IPS-15b (cell line): ENCODE measurements at regions not wholly inside any gene's neighbourhood (a gene's known extent, or its start where the extent isn't known, plus 50 kb on each side); places are given as distances from the start of the nearest gene placed in this dataset.

Experiments used
- H3K27me3 ChIP-seq: one replicate; pipeline ENCODE4 v1.6.1; 2013; ENCODE audit warnings: low read length; ENCODE audit not compliant: control insufficient read depth, insufficient read depth
- H3K36me3 ChIP-seq: one replicate; pipeline ENCODE4 v1.6.1; 2013; ENCODE audit warnings: low read length; ENCODE audit not compliant: control insufficient read depth, insufficient read depth
- H3K4me1 ChIP-seq: one replicate; pipeline ENCODE4 v1.6.1; 2013; ENCODE audit warnings: mild to moderate bottlenecking, low read length; ENCODE audit not compliant: control insufficient read depth, insufficient read depth
- H3K4me3 ChIP-seq: one replicate; pipeline ENCODE4 v1.5.1; 2013; ENCODE audit warnings: low read depth, low read length
- H3K9ac ChIP-seq: one replicate; pipeline ENCODE4 v1.6.1; 2013; ENCODE audit warnings: low read depth, mild to moderate bottlenecking, low read length
- H3K9me3 ChIP-seq: one replicate; pipeline ENCODE4 v1.6.1; 2013; ENCODE audit warnings: mild to moderate bottlenecking, low read length; ENCODE audit not compliant: control insufficient read depth, insufficient read depth

- H3K4me3 ChIP-seq = no peak overlapping the region
- H3K9ac ChIP-seq = peak overlapping the region; percentile 8
- H3K36me3 ChIP-seq = no peaks in the 10 kb centered on the region
- H3K4me1 ChIP-seq = peaks cover 3% of the 10 kb centered on the region
- no peaks in the 10 kb centered on the region for H3K9me3 ChIP-seq
- no peaks in the 10 kb centered on the region for H3K27me3 ChIP-seq
Observed at GRCh38 chr18:78074400-78075020, 824.9 kb downstream of the GALR1 start.

GRCh38 chr18:78080081-78080480 is 830.4 kb downstream of the GALR1 start:
- Histone ChIP-seq H3K36me3 (no peaks in the 10 kb centered on the region), H3K9me3 (no peaks in the 10 kb centered on the region), H3K4me1 (no peaks in the 10 kb centered on the region), H3K4me3 (no peak overlapping the region), H3K27me3 (no peaks in the 10 kb centered on the region), H3K9ac (no peak overlapping the region)

DNA sequence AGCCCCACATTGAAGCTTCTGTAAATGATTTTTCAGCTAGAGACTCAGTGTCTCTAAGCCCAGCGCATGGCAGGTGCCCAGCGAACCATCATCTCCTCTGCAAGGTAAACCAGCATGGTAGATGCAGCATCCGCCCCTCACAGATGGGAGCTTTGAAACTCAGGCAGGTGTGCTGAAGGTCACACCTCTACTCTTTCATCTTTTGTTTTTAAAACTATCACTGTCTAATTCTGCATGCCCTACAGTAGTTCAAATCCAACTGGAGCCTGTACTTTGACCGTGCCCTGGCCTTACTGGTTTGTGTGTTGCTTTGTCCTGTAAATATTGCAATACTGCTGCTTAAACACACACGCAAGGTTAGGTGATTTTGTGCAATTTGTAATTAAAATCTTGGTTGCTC is 831.1 kb downstream of the GALR1 start:
- Histone ChIP-seq H3K4me3 (no peak overlapping the region), H3K27me3 (no peaks in the 10 kb centered on the region), H3K9ac (no peak overlapping the region), H3K9me3 (no peaks in the 10 kb centered on the region), H3K36me3 (no peaks in the 10 kb centered on the region), H3K4me1 (no peaks in the 10 kb centered on the region)

- H3K4me1 ChIP-seq = no peaks in the 10 kb centered on the region
- H3K36me3 ChIP-seq = no peaks in the 10 kb centered on the region
- no peaks in the 10 kb centered on the region for H3K9me3 ChIP-seq
- H3K9ac ChIP-seq = no peak overlapping the region
- no peaks in the 10 kb centered on the region for H3K27me3 ChIP-seq
- no peak overlapping the region for H3K4me3 ChIP-seq
Observed at GRCh38 chr18:78082816-78083215, 833.2 kb downstream of the GALR1 start.

DNA sequence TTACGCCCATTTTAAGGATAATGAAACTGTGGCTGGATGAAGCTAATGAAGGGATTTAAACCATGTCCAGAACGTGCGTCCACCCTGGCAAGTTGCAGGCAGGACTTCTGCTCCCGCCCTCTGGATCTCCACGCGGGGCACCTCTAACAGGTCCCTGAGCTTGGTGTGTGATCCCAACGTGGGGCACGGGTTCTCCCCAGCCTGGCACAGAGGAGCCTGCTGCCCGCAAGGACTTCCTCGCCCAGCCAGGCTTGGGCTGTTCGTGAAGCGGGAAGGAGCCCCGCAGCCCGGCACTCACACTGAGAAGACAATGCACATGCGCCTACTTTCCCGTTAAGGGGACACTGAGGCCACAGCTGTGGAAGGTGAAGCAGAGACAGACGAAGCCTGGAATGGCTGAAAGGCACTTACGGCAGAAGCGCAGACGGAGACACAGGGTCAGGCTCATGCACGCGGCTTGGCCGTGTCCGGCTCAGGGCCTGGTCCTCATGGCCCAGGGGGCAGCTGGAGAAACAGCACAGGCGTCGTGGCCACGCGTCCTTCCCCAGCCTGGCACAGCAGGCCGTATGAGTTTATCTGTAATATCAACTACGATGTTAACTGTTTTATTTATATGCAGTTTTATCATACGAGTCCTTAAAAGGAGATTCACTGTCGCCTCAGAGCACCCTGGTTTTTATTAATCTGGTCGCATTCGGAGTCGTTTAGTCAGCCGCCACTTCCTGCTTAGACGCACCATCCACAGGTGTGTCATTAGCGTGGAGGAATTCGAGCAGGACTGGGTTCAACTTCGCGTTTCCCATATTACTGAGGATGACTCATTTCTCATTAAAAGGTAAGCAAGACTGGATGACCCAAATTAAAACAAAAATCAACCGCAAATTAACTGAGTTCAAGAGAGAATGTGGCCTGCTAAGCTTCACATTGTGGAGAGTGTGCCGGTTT is 835.9 kb downstream of the GALR1 start:
- no peak overlapping the region for H3K4me3 ChIP-seq
- no peak overlapping the region for H3K9ac ChIP-seq
- no peaks in the 10 kb centered on the region for H3K27me3 ChIP-seq
- no peaks in the 10 kb centered on the region for H3K4me1 ChIP-seq
- no peaks in the 10 kb centered on the region for H3K36me3 ChIP-seq
- no peaks in the 10 kb centered on the region for H3K9me3 ChIP-seq

GRCh38 chr18:78086931-78087330 is 837.3 kb downstream of the GALR1 start:
- no peaks in the 10 kb centered on the region for H3K9me3 ChIP-seq
- no peak overlapping the region for H3K4me3 ChIP-seq
- H3K36me3 ChIP-seq = peaks cover 3% of the 10 kb centered on the region
- no peaks in the 10 kb centered on the region for H3K4me1 ChIP-seq
- H3K27me3 ChIP-seq = no peaks in the 10 kb centered on the region
- no peak overlapping the region for H3K9ac ChIP-seq

DNA sequence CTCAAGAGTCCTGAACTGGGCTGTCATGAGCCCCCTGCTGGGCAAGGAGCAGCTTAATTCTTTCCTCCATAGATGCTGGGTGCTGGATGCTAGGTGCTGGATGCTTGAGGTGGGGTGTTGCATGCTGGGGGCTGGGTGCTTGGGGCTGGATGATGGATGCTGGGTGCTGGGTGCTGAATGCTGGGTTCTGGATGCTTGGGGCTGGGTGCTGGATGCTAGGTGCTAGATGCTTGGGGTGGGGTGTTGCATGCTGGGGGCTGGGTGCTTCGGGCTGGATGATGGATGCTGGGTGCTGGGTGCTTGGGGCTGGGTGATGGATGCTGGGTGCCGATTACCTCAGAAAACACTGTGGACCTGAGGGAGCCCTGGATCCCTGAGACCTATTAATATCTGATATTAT is 837.7 kb downstream of the GALR1 start:
- Histone ChIP-seq H3K27me3 (no peaks in the 10 kb centered on the region), H3K4me3 (no peak overlapping the region), H3K4me1 (no peaks in the 10 kb centered on the region), H3K9ac (no peak overlapping the region), H3K9me3 (no peaks in the 10 kb centered on the region), H3K36me3 (peaks cover 3% of the 10 kb centered on the region)

DNA sequence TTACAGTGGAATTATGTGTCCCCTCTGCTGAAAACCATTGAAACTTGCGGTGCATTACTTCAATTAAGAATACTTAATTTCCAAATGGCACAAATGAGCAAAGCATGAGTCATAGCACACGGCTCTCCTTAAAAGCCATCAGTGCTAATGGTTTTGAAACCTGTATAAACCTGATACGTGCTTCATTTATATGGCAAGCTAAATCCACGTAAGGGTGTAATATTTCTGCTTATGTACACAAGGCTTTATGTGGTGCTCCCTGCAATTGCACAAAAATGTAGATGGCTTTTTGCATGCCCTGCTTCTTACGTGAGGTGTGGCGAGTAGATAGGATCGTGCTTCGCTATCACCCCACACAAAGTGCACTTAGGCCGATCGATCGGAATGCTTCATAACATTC is 840.9 kb downstream of the GALR1 start:
- Histone ChIP-seq H3K36me3 (peaks cover 3% of the 10 kb centered on the region), H3K4me1 (no peaks in the 10 kb centered on the region), H3K9ac (no peak overlapping the region), H3K27me3 (no peaks in the 10 kb centered on the region), H3K4me3 (no peak overlapping the region), H3K9me3 (no peaks in the 10 kb centered on the region)

DNA sequence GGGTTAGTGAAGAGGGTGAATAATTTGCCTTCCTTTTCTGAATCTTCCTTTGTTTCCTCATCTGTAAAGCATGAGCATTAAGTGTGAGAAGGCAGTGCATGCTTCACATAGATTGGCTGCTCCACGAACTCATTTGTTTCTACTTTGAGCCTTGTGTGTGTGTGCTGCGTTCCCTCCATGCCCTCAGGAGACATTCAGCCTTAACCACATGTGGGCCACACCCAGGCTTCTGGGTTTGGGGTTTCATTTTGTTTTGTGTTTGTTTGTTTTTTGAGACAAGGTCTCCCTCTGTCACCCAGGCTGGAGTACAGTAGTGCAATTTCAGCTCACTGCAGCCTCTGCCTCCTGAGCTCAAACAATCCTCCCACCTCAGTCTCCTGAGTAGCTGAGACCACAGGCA is 843.3 kb downstream of the GALR1 start:
- Histone ChIP-seq H3K4me1 (no peaks in the 10 kb centered on the region), H3K9ac (no peak overlapping the region), H3K27me3 (no peaks in the 10 kb centered on the region), H3K4me3 (no peak overlapping the region), H3K36me3 (peaks cover 3% of the 10 kb centered on the region), H3K9me3 (no peaks in the 10 kb centered on the region)

GRCh38 chr18:78099979-78100588 is 850.4 kb downstream of the GALR1 start:
- Histone ChIP-seq H3K9me3 (no peaks in the 10 kb centered on the region), H3K4me3 (no peak overlapping the region), H3K27me3 (no peaks in the 10 kb centered on the region), H3K9ac (no peak overlapping the region), H3K4me1 (no peaks in the 10 kb centered on the region), H3K36me3 (no peaks in the 10 kb centered on the region)

DNA sequence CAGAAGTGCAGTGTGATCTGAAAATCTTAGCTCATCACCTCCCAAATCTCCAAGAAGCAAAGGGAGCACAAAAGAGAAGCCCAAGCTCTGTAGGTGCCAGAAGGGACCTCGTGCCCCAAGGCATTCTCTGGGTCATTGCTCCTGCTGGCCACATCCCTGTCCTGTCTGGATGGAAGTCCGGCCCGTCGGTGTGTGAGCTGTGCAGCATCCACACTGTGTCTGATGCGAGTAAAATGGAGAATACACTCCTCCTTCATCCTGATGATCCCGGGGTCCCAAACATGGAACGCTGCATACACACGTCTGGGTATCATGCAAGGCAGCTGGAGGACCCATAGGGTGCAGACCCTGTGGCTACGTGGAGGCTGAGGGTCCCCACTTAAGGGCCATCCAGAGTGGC is 851.4 kb downstream of the GALR1 start:
- H3K36me3 ChIP-seq = no peaks in the 10 kb centered on the region
- H3K9ac ChIP-seq = no peak overlapping the region
- H3K27me3 ChIP-seq = no peaks in the 10 kb centered on the region
- no peaks in the 10 kb centered on the region for H3K9me3 ChIP-seq
- no peaks in the 10 kb centered on the region for H3K4me1 ChIP-seq
- no peak overlapping the region for H3K4me3 ChIP-seq

DNA sequence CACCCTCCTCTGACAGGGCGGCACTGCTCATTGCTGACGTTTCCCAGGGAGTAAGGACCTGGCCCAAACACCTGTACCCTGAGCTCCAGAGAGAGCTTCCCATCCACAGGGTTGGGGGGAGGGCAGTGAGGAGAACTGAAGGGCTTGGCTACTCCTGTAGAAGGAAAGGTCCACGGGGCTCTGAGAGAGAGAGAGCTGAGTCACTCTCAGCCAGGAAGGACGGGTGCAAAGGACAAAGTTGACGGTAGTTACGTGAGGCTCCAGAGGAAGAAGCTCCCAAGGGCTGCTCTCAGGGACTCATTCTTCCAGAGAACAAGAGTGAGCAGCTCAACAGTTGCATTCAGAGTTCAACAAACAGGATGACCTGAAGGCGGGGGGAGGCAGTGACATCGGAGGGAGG is 852.5 kb downstream of the GALR1 start:
- H3K36me3 ChIP-seq = no peaks in the 10 kb centered on the region
- H3K9me3 ChIP-seq = no peaks in the 10 kb centered on the region
- H3K9ac ChIP-seq = no peak overlapping the region
- H3K4me3 ChIP-seq = no peak overlapping the region
- no peaks in the 10 kb centered on the region for H3K4me1 ChIP-seq
- no peaks in the 10 kb centered on the region for H3K27me3 ChIP-seq
